ENCODE measurements at regions not wholly inside any gene's neighbourhood (a gene's known extent, or its start where the extent isn't known, plus 50 kb on each side); places are given as distances from the start of the nearest gene placed in this dataset.

GRCh38 chr9:118281772-118282171 lies 577.6 kb downstream of the TLR4 start:
- H3K4me1 Mint-ChIP-seq (ENCODE audit: low read depth in 2 of 2) = peaks cover 0 to 1% of the 10 kb centered on the region in 2 donors
- no peaks in the 10 kb centered on the region for H3K27me3 Mint-ChIP-seq
- no peaks in the 10 kb centered on the region for H3K36me3 Mint-ChIP-seq (ENCODE audit: insufficient read depth)
- H3K9me3 Mint-ChIP-seq = peaks cover 0 to 4% of the 10 kb centered on the region in 2 donors
- ATAC-seq (replicated peaks) (no peak), DNase-seq (no peak)
- no peak overlapping the region for H3K27ac Mint-ChIP-seq
- H3K4me3 Mint-ChIP-seq = no peak overlapping the region

GRCh38 chr9:118283488-118283887 lies 579.3 kb downstream of the TLR4 start:
- no peak overlapping the region for H3K27ac Mint-ChIP-seq
- no peaks in the 10 kb centered on the region for H3K36me3 Mint-ChIP-seq (ENCODE audit: insufficient read depth)
- H3K4me3 Mint-ChIP-seq = no peak overlapping the region
- DNase-seq = no peak
- H3K9me3 Mint-ChIP-seq = peaks cover 0 to 4% of the 10 kb centered on the region in 2 donors
- no peak for ATAC-seq (replicated peaks)
- no peaks in the 10 kb centered on the region for H3K27me3 Mint-ChIP-seq
- H3K4me1 Mint-ChIP-seq (ENCODE audit: low read depth in 2 of 2) = peaks cover 0 to 1% of the 10 kb centered on the region in 2 donors

GRCh38 chr9:118290116-118290515 lies 585.9 kb downstream of the TLR4 start:
- no peaks in the 10 kb centered on the region for H3K36me3 Mint-ChIP-seq (ENCODE audit: insufficient read depth)
- H3K9me3 Mint-ChIP-seq = peaks cover 0 to 4% of the 10 kb centered on the region in 2 donors
- no peak for ATAC-seq (replicated peaks)

GRCh38 chr9:118295413-118295812 lies 591.2 kb downstream of the TLR4 start:
- Mint-ChIP-seq H3K4me1 (ENCODE audit: low read depth in 2 of 2) (no peaks in the 10 kb centered on the region), H3K4me3 (no peak overlapping the region), H3K27ac (no peak overlapping the region), H3K27me3 (no peaks in the 10 kb centered on the region), H3K9me3 (peaks cover 0 to 9% of the 10 kb centered on the region in 2 donors), H3K36me3 (ENCODE audit: insufficient read depth) (no peaks in the 10 kb centered on the region)
- ATAC-seq (replicated peaks) (no peak), DNase-seq (no peak)

More at GRCh38 chr9:118290116-118290515, 585.9 kb downstream of the TLR4 start:
- Mint-ChIP-seq H3K27ac (no peak overlapping the region), H3K4me3 (no peak overlapping the region), H3K4me1 (ENCODE audit: low read depth in 2 of 2) (no peaks in the 10 kb centered on the region), H3K27me3 (no peaks in the 10 kb centered on the region)
- DNase-seq = no peak

- Mint-ChIP-seq H3K9me3 (peaks cover 7 to 8% of the 10 kb centered on the region in 2 donors), H3K36me3 (ENCODE audit: insufficient read depth) (no peaks in the 10 kb centered on the region), H3K4me3 (no peak overlapping the region), H3K27ac (no peak overlapping the region), H3K27me3 (no peaks in the 10 kb centered on the region), H3K4me1 (ENCODE audit: low read depth in 2 of 2) (no peaks in the 10 kb centered on the region)
- DNase-seq (no peak), ATAC-seq (replicated peaks) (no peak)
These were observed 598.5 kb downstream of the TLR4 start for GRCh38 chr9:118302721-118303120.

- Mint-ChIP-seq H3K27ac (no peak overlapping the region), H3K36me3 (ENCODE audit: insufficient read depth) (no peaks in the 10 kb centered on the region), H3K9me3 (peaks cover 7 to 8% of the 10 kb centered on the region in 2 donors), H3K4me1 (ENCODE audit: low read depth in 2 of 2) (no peaks in the 10 kb centered on the region), H3K4me3 (no peak overlapping the region), H3K27me3 (no peaks in the 10 kb centered on the region)
- no peak for ATAC-seq (replicated peaks)
- no peak for DNase-seq
These were observed 599.0 kb downstream of the TLR4 start for GRCh38 chr9:118303216-118303615.

- no peaks in the 10 kb centered on the region for H3K36me3 Mint-ChIP-seq (ENCODE audit: insufficient read depth)
- H3K27me3 Mint-ChIP-seq = no peaks in the 10 kb centered on the region
- DNase-seq (no peak), ATAC-seq (replicated peaks) (no peak)
- H3K27ac Mint-ChIP-seq = no peak overlapping the region
- H3K4me3 Mint-ChIP-seq = no peak overlapping the region
- no peaks in the 10 kb centered on the region for H3K4me1 Mint-ChIP-seq (ENCODE audit: low read depth in 2 of 2)
- H3K9me3 Mint-ChIP-seq = peaks cover 3 to 7% of the 10 kb centered on the region in 2 donors
These were observed 601.1 kb downstream of the TLR4 start for GRCh38 chr9:118305331-118305730.

- no peak overlapping the region for H3K4me3 Mint-ChIP-seq
- peaks cover 3 to 7% of the 10 kb centered on the region in 2 donors for H3K9me3 Mint-ChIP-seq
- no peaks in the 10 kb centered on the region for H3K4me1 Mint-ChIP-seq (ENCODE audit: low read depth in 2 of 2)
- no peak overlapping the region for H3K27ac Mint-ChIP-seq
- H3K36me3 Mint-ChIP-seq (ENCODE audit: insufficient read depth) = no peaks in the 10 kb centered on the region
- ATAC-seq (replicated peaks) = no peak
- no peak for DNase-seq
- no peaks in the 10 kb centered on the region for H3K27me3 Mint-ChIP-seq
These were observed 602.6 kb downstream of the TLR4 start for GRCh38 chr9:118306801-118307200.

- Mint-ChIP-seq H3K4me3 (no peak overlapping the region), H3K4me1 (ENCODE audit: low read depth in 2 of 2) (no peaks in the 10 kb centered on the region), H3K36me3 (ENCODE audit: insufficient read depth) (no peaks in the 10 kb centered on the region), H3K9me3 (no peaks in the 10 kb centered on the region), H3K27ac (no peak overlapping the region), H3K27me3 (no peaks in the 10 kb centered on the region)
- no peak for DNase-seq
- ATAC-seq (replicated peaks) = no peak
These were observed 609.8 kb downstream of the TLR4 start for GRCh38 chr9:118313965-118314364.

- no peaks in the 10 kb centered on the region for H3K36me3 Mint-ChIP-seq (ENCODE audit: insufficient read depth)
- ATAC-seq (replicated peaks) = no peak
- H3K4me3 Mint-ChIP-seq = no peak overlapping the region
These were observed 612.7 kb downstream of the TLR4 start for GRCh38 chr9:118316831-118317343.

GRCh38 chr9:118318770-118319431 lies 614.7 kb downstream of the TLR4 start:
- H3K36me3 Mint-ChIP-seq (ENCODE audit: insufficient read depth) = no peaks in the 10 kb centered on the region
- DNase-seq (no peak), ATAC-seq (replicated peaks) (no peak)
- no peaks in the 10 kb centered on the region for H3K9me3 Mint-ChIP-seq
- no peak overlapping the region for H3K27ac Mint-ChIP-seq
- H3K4me1 Mint-ChIP-seq (ENCODE audit: low read depth in 2 of 2) = no peaks in the 10 kb centered on the region
- H3K4me3 Mint-ChIP-seq = no peak overlapping the region
- no peaks in the 10 kb centered on the region for H3K27me3 Mint-ChIP-seq

More at GRCh38 chr9:118316831-118317343, 612.7 kb downstream of the TLR4 start:
- no peaks in the 10 kb centered on the region for H3K4me1 Mint-ChIP-seq (ENCODE audit: low read depth in 2 of 2)
- H3K27me3 Mint-ChIP-seq = no peaks in the 10 kb centered on the region
- no peaks in the 10 kb centered on the region for H3K9me3 Mint-ChIP-seq
- H3K27ac Mint-ChIP-seq = no peak overlapping the region
- DNase-seq = no peak

- H3K4me3 Mint-ChIP-seq = no peak overlapping the region
- no peak for ATAC-seq (replicated peaks)
These were observed 617.6 kb downstream of the TLR4 start for GRCh38 chr9:118321788-118322187.

GRCh38 chr9:118324706-118325105 lies 620.5 kb downstream of the TLR4 start:
- Mint-ChIP-seq H3K27me3 (no peaks in the 10 kb centered on the region), H3K4me1 (ENCODE audit: low read depth in 2 of 2) (no peaks in the 10 kb centered on the region), H3K27ac (no peak overlapping the region), H3K9me3 (peaks cover 0 to 2% of the 10 kb centered on the region in 2 donors), H3K4me3 (no peak overlapping the region), H3K36me3 (ENCODE audit: insufficient read depth) (no peaks in the 10 kb centered on the region)
- DNase-seq = no peak
- ATAC-seq (replicated peaks) = no peak

More at GRCh38 chr9:118321788-118322187, 617.6 kb downstream of the TLR4 start:
- Mint-ChIP-seq H3K4me1 (ENCODE audit: low read depth in 2 of 2) (no peaks in the 10 kb centered on the region), H3K27ac (no peak overlapping the region), H3K9me3 (peaks cover 0 to 2% of the 10 kb centered on the region in 2 donors), H3K36me3 (ENCODE audit: insufficient read depth) (no peaks in the 10 kb centered on the region), H3K27me3 (no peaks in the 10 kb centered on the region)
- no peak for DNase-seq

- H3K27ac Mint-ChIP-seq = no peak overlapping the region
- peaks cover 0 to 3% of the 10 kb centered on the region in 2 donors for H3K9me3 Mint-ChIP-seq
- H3K27me3 Mint-ChIP-seq = no peaks in the 10 kb centered on the region
- no peaks in the 10 kb centered on the region for H3K4me1 Mint-ChIP-seq (ENCODE audit: low read depth in 2 of 2)
- no peaks in the 10 kb centered on the region for H3K36me3 Mint-ChIP-seq (ENCODE audit: insufficient read depth)
- no peak overlapping the region for H3K4me3 Mint-ChIP-seq
- ATAC-seq (replicated peaks) (no peak), DNase-seq (no peak)
These were observed 621.6 kb downstream of the TLR4 start for GRCh38 chr9:118325757-118326156.

Data from effector memory CD8-positive, alpha-beta T cell (primary cell).